ENCODE measurements at regions not wholly inside any gene's neighbourhood (a gene's known extent, or its start where the extent isn't known, plus 50 kb on each side); places are given as distances from the start of the nearest gene placed in this dataset.

- H3K36me3 ChIP-seq (ENCODE audit: insufficient read depth, low read length) = no peaks in the 10 kb centered on the region
- no peak for TF ChIP-seq EZH2 (IDR thresholded peaks at IDR 0.05; ENCODE audit: borderline replicate concordance, insufficient read depth, low read length, poor library complexity, severe bottlenecking)
- TF ChIP-seq CTCF (IDR thresholded peaks at IDR 0.05; ENCODE audit: poor library complexity, severe bottlenecking) = no peak
- TF ChIP-seq SMC3 (conservative IDR thresholded peaks at IDR 0.05; ENCODE audit: poor library complexity) = no peak
- TF ChIP-seq TAF1 (IDR thresholded peaks at IDR 0.05; ENCODE audit: low read depth) = no peak
- no peaks in the 10 kb centered on the region for H3F3A ChIP-seq (ENCODE audit: insufficient read depth, low read length, poor library complexity, severe bottlenecking)
- no peak overlapping the region for H3K4me2 ChIP-seq (ENCODE audit: low read length)
- no peaks in the 10 kb centered on the region for H3K9me2 ChIP-seq (ENCODE audit: insufficient read depth, low read length)
- no peak overlapping the region for H2AFZ ChIP-seq (ENCODE audit: low read depth, low read length)
- no peaks in the 10 kb centered on the region for H4K20me1 ChIP-seq (ENCODE audit: insufficient read depth)
- no peaks in the 10 kb centered on the region for H3K9me3 ChIP-seq (ENCODE audit: low read length)
- no peak overlapping the region for H3K27ac ChIP-seq (ENCODE audit: low read length)
- H3K27me3 ChIP-seq (ENCODE audit: insufficient read depth, low read depth, low read length) = no peaks in the 10 kb centered on the region
- no peak overlapping the region for H3K4me3 ChIP-seq (ENCODE audit: low read length)
- no peaks in the 10 kb centered on the region for H3K79me2 ChIP-seq (replicated peaks; ENCODE audit: insufficient read depth, low read length)
- H3K9ac ChIP-seq (ENCODE audit: low read length) = no peak overlapping the region
Observed at GRCh38 chr15:31151301-31152233, 50.0 kb upstream of the TRPM1 start.

- Histone ChIP-seq H2AFZ (ENCODE audit: low read depth, low read length) (no peak overlapping the region), H4K20me1 (ENCODE audit: insufficient read depth) (no peaks in the 10 kb centered on the region), H3K36me3 (ENCODE audit: insufficient read depth, low read length) (no peaks in the 10 kb centered on the region), H3K9me2 (ENCODE audit: insufficient read depth, low read length) (no peaks in the 10 kb centered on the region), H3K9me3 (ENCODE audit: low read length) (no peaks in the 10 kb centered on the region), H3K4me2 (ENCODE audit: low read length) (no peak overlapping the region), H3K27ac (ENCODE audit: low read length) (no peak overlapping the region), H3K27me3 (ENCODE audit: insufficient read depth, low read depth, low read length) (no peaks in the 10 kb centered on the region), H3F3A (ENCODE audit: insufficient read depth, low read length, poor library complexity, severe bottlenecking) (no peaks in the 10 kb centered on the region), H3K4me3 (ENCODE audit: low read length) (no peak overlapping the region), H3K79me2 (replicated peaks; ENCODE audit: insufficient read depth, low read length) (no peaks in the 10 kb centered on the region), H3K9ac (ENCODE audit: low read length) (no peak overlapping the region)
- TF ChIP-seq REST (IDR thresholded peaks at IDR 0.05; ENCODE audit: borderline replicate concordance) (no peak), POLR2AphosphoS5 (IDR thresholded peaks at IDR 0.05) (no peak), CTCF (IDR thresholded peaks at IDR 0.05; ENCODE audit: poor library complexity, severe bottlenecking) (no peak), RAD21 (conservative IDR thresholded peaks at IDR 0.05) (no peak), TAF1 (IDR thresholded peaks at IDR 0.05; ENCODE audit: low read depth) (no peak), EP300 (conservative IDR thresholded peaks at IDR 0.05; ENCODE audit: poor library complexity, severe bottlenecking) (no peak), MXI1 (conservative IDR thresholded peaks at IDR 0.05; ENCODE audit: poor library complexity, severe bottlenecking) (no peak), EZH2 (IDR thresholded peaks at IDR 0.05; ENCODE audit: borderline replicate concordance, insufficient read depth, low read length, poor library complexity, severe bottlenecking) (no peak), SMC3 (conservative IDR thresholded peaks at IDR 0.05; ENCODE audit: poor library complexity) (no peak)
Observed at GRCh38 chr15:31153531-31153930, 52.0 kb upstream of the TRPM1 start.
